Heart left ventricle (tissue), 13 donors: ENCODE measurements at regions not wholly inside any gene's neighbourhood (a gene's known extent, or its start where the extent isn't known, plus 50 kb on each side); places are given as distances from the start of the nearest gene placed in this dataset.

Experiments
- CTCF ChIP-seq, 12 donors: fragments of 200-600 bp; sonication (generic) in 4 of 12; IDR thresholded peaks; one replicate each; pipeline versions ENCODE4 v1.5.0 to v1.8.0; 2018 to 2022; ENCODE audit warnings: antibody characterized with exemption in 12 of 12, mild to moderate bottlenecking in 5 of 12
- POLR2A ChIP-seq, 2 donors: fragments of 450-650 bp; IDR thresholded peaks; one replicate each; pipeline ENCODE4 v1.6.1; 2017; ENCODE audit warnings: antibody characterized with exemption in 2 of 2, mild to moderate bottlenecking in 2 of 2, moderate library complexity in 2 of 2
- donor health status: ischemic (EF 13 %, LVEDD 7.1; RV severe dilation, severe dysfunction).
- donor health status: DM: no; HTN: yes; CAD: no.
- donor health status: DM: no; HTN: no; CAD: no.
- donor health status: ischemic (EF 25% LVEDD 6.9; RV normal size, moderate dysfunction).
- donor health status: ischemic (EF 25% LVEDD 5.7; RV mildly dilated, moderate dysfunction).
- donor health status: ischemic (EF 35%, LVEDD 5.7; RV mildly dilated, moderate dysfunction).
- donor health status: nonischemic (EF 11% LVEDD 7.7; RV severe dilation, severe dysfunction).
- donor health status: DM: yes; HTN: yes; CAD: no.
- donor health status: PGD.
- donor health status: ischemic (EF 29% LVEDD 5.4; RV normal size, mild dysfunction).
- donor health status: nonischemic (EF 23%, LVEDD 6.1; RV moderate dilation, normal function).

- TF ChIP-seq CTCF (IDR thresholded peaks at IDR 0.05) (no peak), POLR2A (IDR thresholded peaks at IDR 0.05) (no peak)
Measured at GRCh38 chr18:76285866-76286265, 209.2 kb downstream of the ZNF516 start.
